Inflammatory macrophage treated with lipopolysaccharide for 1 hour (primary cell): ENCODE measurements at regions not wholly inside any gene's neighbourhood (a gene's known extent, or its start where the extent isn't known, plus 50 kb on each side); places are given as distances from the start of the nearest gene placed in this dataset.
A peak's percentile ranks its signal among the peaks of the same experiment; 100 is the strongest.

Source experiments
- DNase-seq, 2 donors: peaks; one replicate each; pipeline ENCODE4 v3.0.0-alpha.2; 2020 to 2022

GRCh38 chr13:34257966-34258365, 440.0 kb downstream of the RFC3 start:
- DNase-seq: peak; percentile 58 to 59

- DNase-seq: no peak
Measured at GRCh38 chr13:34258646-34259386, 440.9 kb downstream of the RFC3 start.

GRCh38 chr13:34263681-34264080, 445.7 kb downstream of the RFC3 start:
- DNase-seq: peak; percentile 12 to 28

- no peak for DNase-seq
Measured at GRCh38 chr13:34265046-34265679, 447.2 kb downstream of the RFC3 start.

- no peak for DNase-seq
Measured at GRCh38 chr13:34276764-34277163, 458.8 kb downstream of the RFC3 start.

- no peak for DNase-seq
Measured at GRCh38 chr13:34277936-34278335, 460.0 kb downstream of the RFC3 start.

- no peak for DNase-seq
Measured at GRCh38 chr13:34278780-34279179, 460.8 kb downstream of the RFC3 start.

- DNase-seq: no peak
Measured at GRCh38 chr13:34290661-34291060, 472.7 kb downstream of the RFC3 start.

- no peak for DNase-seq
Measured at GRCh38 chr13:34294483-34295129, 476.7 kb downstream of the RFC3 start.

- DNase-seq: no peak
Measured at GRCh38 chr13:34300559-34300958, 482.6 kb downstream of the RFC3 start.

- no peak for DNase-seq
Measured at GRCh38 chr13:34302596-34302995, 484.6 kb downstream of the RFC3 start.

GRCh38 chr13:34303346-34303745, 485.4 kb downstream of the RFC3 start:
- DNase-seq: no peak

GRCh38 chr13:34307607-34308006, 489.7 kb downstream of the RFC3 start:
- no peak for DNase-seq

- no peak for DNase-seq
Measured at GRCh38 chr13:34308725-34309124, 490.8 kb downstream of the RFC3 start.

- no peak for DNase-seq
Measured at GRCh38 chr13:34310539-34310938, 492.6 kb downstream of the RFC3 start.

GRCh38 chr13:34311251-34311650, 493.3 kb downstream of the RFC3 start:
- DNase-seq: no peak

GRCh38 chr13:34312578-34312977, 494.6 kb downstream of the RFC3 start:
- DNase-seq: no peak

GRCh38 chr13:34320084-34320483, 502.1 kb downstream of the RFC3 start:
- DNase-seq: no peak

- no peak for DNase-seq
Measured at GRCh38 chr13:34322014-34322742, 504.2 kb downstream of the RFC3 start.

GRCh38 chr13:34322743-34323074, 504.8 kb downstream of the RFC3 start:
- DNase-seq: no peak

GRCh38 chr13:34335014-34336007, 517.4 kb downstream of the RFC3 start:
- DNase-seq: no peak

- no peak for DNase-seq
Measured at GRCh38 chr13:34338102-34338501, 520.2 kb downstream of the RFC3 start.
